ENCODE measurements at regions not wholly inside any gene's neighbourhood (a gene's known extent, or its start where the extent isn't known, plus 50 kb on each side); places are given as distances from the start of the nearest gene placed in this dataset.

- ChIA-PET CTCF (no interaction called here), POLR2A (no interaction called here)
- Histone ChIP-seq H3K4me1 (ENCODE audit: control insufficient read depth, extremely low read depth, insufficient read depth, low read length) (no peaks in the 10 kb centered on the region), H3K9me3 (replicated peaks; ENCODE audit: control insufficient read depth, insufficient read depth, low read length) (no peaks in the 10 kb centered on the region), H2AFZ (ENCODE audit: low read depth, low read length) (no peak overlapping the region), H3K27ac (ENCODE audit: insufficient read depth, low read depth, low read length) (no peak overlapping the region), H3K4me2 (ENCODE audit: insufficient read depth, low read length) (no peak overlapping the region), H3K9me1 (replicated peaks; ENCODE audit: control insufficient read depth, extremely low read depth, insufficient read depth, low read length) (no peaks in the 10 kb centered on the region), H4K20me1 (replicated peaks; ENCODE audit: control insufficient read depth, extremely low read depth, insufficient read depth, low read length) (no peaks in the 10 kb centered on the region), H3K9ac (replicated peaks; ENCODE audit: extremely low read depth, insufficient read depth, low read length) (no peak overlapping the region), H3K36me3 (ENCODE audit: control insufficient read depth in 2 of 2, extremely low read depth in 1 of 2, insufficient read depth in 2 of 2, low read length in 2 of 2) (no peaks in the 10 kb centered on the region), H3K27me3 (ENCODE audit: control insufficient read depth in 2 of 2, insufficient read depth in 2 of 2, low read length in 2 of 2) (no peaks in the 10 kb centered on the region), H3K4me3 (replicated peaks in 1 of 3; ENCODE audit: insufficient read depth in 1 of 3, low read depth in 1 of 3, low read length in 3 of 3) (no peak overlapping the region), H3K79me2 (ENCODE audit: control insufficient read depth, insufficient read depth, low read length) (no peaks in the 10 kb centered on the region)
- intact Hi-C loops (cut with micrococcal nuclease) (no loop called here), dilution Hi-C loops (cut with MboI; ENCODE audit: extremely low pct_ligation_motif_present, low sequenced_read_pairs) (no loop called here)
- BruUV-seq (replicated peaks), result no TSS peak
- TF ChIP-seq MAX (IDR thresholded peaks at IDR 0.05; ENCODE audit: insufficient read depth, insufficient read length), result no peak
- TF ChIP-seq MYC (IDR thresholded peaks at IDR 0.05; ENCODE audit: low read depth, low read length), result no peak
- TF ChIP-seq CTCF (IDR thresholded peaks at IDR 0.05; ENCODE audit: extremely low read depth in 1 of 2, insufficient read depth in 1 of 2, low read depth in 1 of 2, low read length in 2 of 2), result no peak
- TF ChIP-seq EZH2 (IDR thresholded peaks at IDR 0.05; ENCODE audit: borderline replicate concordance, low read depth, low read length, severe bottlenecking), result no peak
- TF ChIP-seq FOS (IDR thresholded peaks at IDR 0.05; ENCODE audit: borderline replicate concordance, insufficient read depth, low read length), result no peak
- no peak for FAIRE-seq
- no peak for DNase-seq (ENCODE audit: low read depth, low spot score)
Observed at GRCh38 chr4:170169699-170170098, 79.9 kb upstream of the AADAT start.

- Histone ChIP-seq H3K9me1 (replicated peaks; ENCODE audit: control insufficient read depth, extremely low read depth, insufficient read depth, low read length) (no peaks in the 10 kb centered on the region), H3K36me3 (ENCODE audit: control insufficient read depth in 2 of 2, extremely low read depth in 1 of 2, insufficient read depth in 2 of 2, low read length in 2 of 2) (no peaks in the 10 kb centered on the region), H3K27me3 (ENCODE audit: control insufficient read depth in 2 of 2, insufficient read depth in 2 of 2, low read length in 2 of 2) (no peaks in the 10 kb centered on the region), H3K9me3 (replicated peaks; ENCODE audit: control insufficient read depth, insufficient read depth, low read length) (peaks cover 2% of the 10 kb centered on the region), H4K20me1 (replicated peaks; ENCODE audit: control insufficient read depth, extremely low read depth, insufficient read depth, low read length) (no peaks in the 10 kb centered on the region), H3K4me1 (ENCODE audit: control insufficient read depth, extremely low read depth, insufficient read depth, low read length) (no peaks in the 10 kb centered on the region), H2AFZ (ENCODE audit: low read depth, low read length) (no peak overlapping the region), H3K27ac (ENCODE audit: insufficient read depth, low read depth, low read length) (no peak overlapping the region), H3K4me2 (ENCODE audit: insufficient read depth, low read length) (no peak overlapping the region), H3K79me2 (ENCODE audit: control insufficient read depth, insufficient read depth, low read length) (no peaks in the 10 kb centered on the region), H3K9ac (replicated peaks; ENCODE audit: extremely low read depth, insufficient read depth, low read length) (no peak overlapping the region), H3K4me3 (replicated peaks in 1 of 3; ENCODE audit: insufficient read depth in 1 of 3, low read depth in 1 of 3, low read length in 3 of 3) (no peak overlapping the region)
- DNase-seq (ENCODE audit: low read depth, low spot score), result no peak
- CTCF ChIA-PET, result no interaction called here
- intact Hi-C loops (cut with micrococcal nuclease) (no loop called here), dilution Hi-C loops (cut with MboI; ENCODE audit: extremely low pct_ligation_motif_present, low sequenced_read_pairs) (no loop called here)
- BruUV-seq (replicated peaks), result no TSS peak
- TF ChIP-seq FOS (IDR thresholded peaks at IDR 0.05; ENCODE audit: borderline replicate concordance, insufficient read depth, low read length), result no peak
- TF ChIP-seq GATA2 (IDR thresholded peaks at IDR 0.05; ENCODE audit: insufficient read depth, insufficient read length, low read depth, low read length), result no peak
- TF ChIP-seq MAX (IDR thresholded peaks at IDR 0.05; ENCODE audit: insufficient read depth, insufficient read length), result no peak
- TF ChIP-seq JUN (IDR thresholded peaks at IDR 0.05; ENCODE audit: borderline replicate concordance, insufficient read depth, insufficient read length, low read depth), result no peak
- TF ChIP-seq CTCF (IDR thresholded peaks at IDR 0.05; ENCODE audit: extremely low read depth in 1 of 2, insufficient read depth in 1 of 2, low read depth in 1 of 2, low read length in 2 of 2), result no peak
- no peak for TF ChIP-seq MYC (IDR thresholded peaks at IDR 0.05; ENCODE audit: low read depth, low read length)
- POLR2A ChIA-PET, result no interaction called here
- no peak for FAIRE-seq
Observed at GRCh38 chr4:170167678-170168077, 77.9 kb upstream of the AADAT start.
